Calu3 (cell line): ENCODE measurements at regions not wholly inside any gene's neighbourhood (a gene's known extent, or its start where the extent isn't known, plus 50 kb on each side); places are given as distances from the start of the nearest gene placed in this dataset.
"Not testable (repeated sequence)": the region's sequence is repeated elsewhere in the genome, so short reads cannot be mapped to it uniquely, and the experiment has no call there.

Experiments used
- BruUV-seq: library from RNA; stranded (reverse); fragments of 400-500 nt; replicated peaks from 2 replicates; lab custom pipeline; 2021; lab: Mats Ljungman, UMichigan
- CTCF ChIA-PET: fragments of 300-600 bp; sonication (Branson Sonifier 250); formaldehyde crosslinking; loops from one replicate; lab custom pipeline; 2022; ENCODE audit warnings: antibody characterized with exemption; lab: Charles Lee
- DNase-seq: peaks from one replicate; pipeline ENCODE4 v3.0.0; 2022
- H3K27ac Mint-ChIP-seq: one replicate; pipeline ENCODE4 v1.8.0; 2022; ENCODE audit warnings: mixed read lengths; ENCODE audit not compliant: unreplicated experiment
- H3K27me3 Mint-ChIP-seq: one replicate; pipeline ENCODE4 v1.8.0; 2022; ENCODE audit warnings: mixed read lengths; ENCODE audit not compliant: unreplicated experiment
- H3K36me3 Mint-ChIP-seq: one replicate; pipeline ENCODE4 v1.8.0; 2022; ENCODE audit warnings: mild to moderate bottlenecking, moderate library complexity, mixed read lengths; ENCODE audit not compliant: insufficient read depth, unreplicated experiment
- H3K4me1 Mint-ChIP-seq: one replicate; pipeline ENCODE4 v1.8.0; 2022; ENCODE audit warnings: mild to moderate bottlenecking, low read depth, mixed read lengths; ENCODE audit not compliant: unreplicated experiment
- H3K4me3 Mint-ChIP-seq: one replicate; pipeline ENCODE4 v1.8.0; 2022; ENCODE audit warnings: mild to moderate bottlenecking, low read depth, moderate library complexity, mixed read lengths; ENCODE audit not compliant: unreplicated experiment
- H3K9me3 Mint-ChIP-seq: one replicate; pipeline ENCODE4 v1.8.0; 2022; ENCODE audit warnings: low read depth, mixed read lengths; ENCODE audit not compliant: unreplicated experiment
- CTCF ChIP-seq: fragments of 200-600 bp; IDR thresholded peaks from one replicate; pipeline ENCODE4 v1.8.0; 2022; ENCODE audit warnings: antibody characterized with exemption; ENCODE audit not compliant: unreplicated experiment
- intact Hi-C: fragments of 100-400 bp; cut with micrococcal nuclease; formaldehyde crosslinking; loops from one replicate; pipeline ENCODE4 v1.10.0; 2022; ENCODE audit not compliant: unreplicated experiment

- peak overlapping the region; percentile 92 for H3K27ac Mint-ChIP-seq
- H3K4me1 Mint-ChIP-seq: peaks cover 32% of the 10 kb centered on the region
- no peaks in the 10 kb centered on the region for H3K9me3 Mint-ChIP-seq
- peak; percentile 60 for DNase-seq
- peaks cover 20% of the 10 kb centered on the region for H3K36me3 Mint-ChIP-seq
- intact Hi-C loops: loop anchor here (1.0 to 2.0 kb wide), 2 partner anchors 69 to 304 kb away; no protein-coding TSS in a partner anchor
- CTCF ChIA-PET: interaction anchor here (0.6 to 1.7 kb wide), 8 partner anchors 10 to 222 kb away, joined by 3 to 5 read pairs (median 3); partner anchors contain the start of gene HS3ST1
- TSS peak; percentile 77 for BruUV-seq
- peak overlapping the region; percentile 64 for H3K4me3 Mint-ChIP-seq
- H3K27me3 Mint-ChIP-seq: no peaks in the 10 kb centered on the region
- no peak for TF ChIP-seq CTCF
Observed at GRCh38 chr4:11650801-11651596, 222.3 kb upstream of the HS3ST1 start.

GRCh38 chr4:11647433-11647832 is 218.7 kb upstream of the HS3ST1 start:
- Mint-ChIP-seq H3K4me3 (no peak overlapping the region), H3K4me1 (peaks cover 51% of the 10 kb centered on the region), H3K9me3 (peaks cover 6% of the 10 kb centered on the region), H3K36me3 (peaks cover 18% of the 10 kb centered on the region), H3K27me3 (no peaks in the 10 kb centered on the region), H3K27ac (no peak overlapping the region)
- no TSS peak for BruUV-seq
- CTCF ChIA-PET: no interaction called here
- no peak for DNase-seq
- no peak for TF ChIP-seq CTCF
- intact Hi-C loops: no loop called here

GRCh38 chr4:11643081-11643480 is 214.4 kb upstream of the HS3ST1 start:
- BruUV-seq, DNase-seq, H3K36me3 Mint-ChIP-seq, H3K27me3 Mint-ChIP-seq, H3K9me3 Mint-ChIP-seq, H3K4me3 Mint-ChIP-seq, intact Hi-C loops: not testable (repeated sequence)
- peaks cover 51% of the 10 kb centered on the region for H3K4me1 Mint-ChIP-seq
- CTCF ChIA-PET: interaction anchor here (1.2 kb wide), 1 partner anchor 749 kb away, joined by 3 read pairs; no protein-coding TSS in a partner anchor
- peak overlapping the region; percentile 37 for H3K27ac Mint-ChIP-seq

- TF ChIP-seq CTCF: no peak
- no peak for DNase-seq
- peaks cover 50% of the 10 kb centered on the region for H3K4me1 Mint-ChIP-seq
- CTCF ChIA-PET: no interaction called here
- H3K9me3 Mint-ChIP-seq: peaks cover 8% of the 10 kb centered on the region
- no peak overlapping the region for H3K4me3 Mint-ChIP-seq
- peak overlapping the region; percentile 53 for H3K27ac Mint-ChIP-seq
- H3K27me3 Mint-ChIP-seq: no peaks in the 10 kb centered on the region
- intact Hi-C loops: no loop called here
- peaks cover 12% of the 10 kb centered on the region for H3K36me3 Mint-ChIP-seq
- BruUV-seq: no TSS peak
Observed at GRCh38 chr4:11640584-11640983, 211.9 kb upstream of the HS3ST1 start.

- peaks cover 65% of the 10 kb centered on the region for H3K4me1 Mint-ChIP-seq
Observed at GRCh38 chr4:11636551-11636950, 207.9 kb upstream of the HS3ST1 start.

More at GRCh38 chr4:11636551-11636950, 207.9 kb upstream of the HS3ST1 start:
- no peak for TF ChIP-seq CTCF
- no peaks in the 10 kb centered on the region for H3K27me3 Mint-ChIP-seq
- peaks cover 2% of the 10 kb centered on the region for H3K9me3 Mint-ChIP-seq
- intact Hi-C loops: no loop called here
- no TSS peak for BruUV-seq
- H3K4me3 Mint-ChIP-seq: no peak overlapping the region
- H3K27ac Mint-ChIP-seq: peak overlapping the region; percentile 98
- DNase-seq: no peak
- peaks cover 35% of the 10 kb centered on the region for H3K36me3 Mint-ChIP-seq
- CTCF ChIA-PET: no interaction called here
